Left renal cortex interstitium (tissue), 4 donors: ENCODE measurements at regions not wholly inside any gene's neighbourhood (a gene's known extent, or its start where the extent isn't known, plus 50 kb on each side); places are given as distances from the start of the nearest gene placed in this dataset.
"Not testable (repeated sequence)": the region's sequence is repeated elsewhere in the genome, so short reads cannot be mapped to it uniquely, and the experiment has no call there.

ENCODE experiments used
- DNase-seq, 4 donors: peaks; one replicate each; pipeline ENCODE4 v3.0.0-alpha.2; 2013; ENCODE audit warnings: low read depth in 4 of 4, low spot score in 2 of 4, missing footprints in 1 of 4

GRCh38 chr4:114034189-114034588 lies 54.7 kb upstream of the ARSJ start:
- DNase-seq, result no peak

GRCh38 chr4:114036426-114036825 lies 57.0 kb upstream of the ARSJ start:
- no peak for DNase-seq

- DNase-seq, result no peak
These were observed 57.4 kb upstream of the ARSJ start for GRCh38 chr4:114036864-114037263.

- no peak for DNase-seq
These were observed 58.5 kb upstream of the ARSJ start for GRCh38 chr4:114037988-114038387.

- no peak for DNase-seq
These were observed 59.4 kb upstream of the ARSJ start for GRCh38 chr4:114038762-114039387.

- no peak for DNase-seq
These were observed 61.1 kb upstream of the ARSJ start for GRCh38 chr4:114040319-114041116.

GRCh38 chr4:114041117-114041475 lies 61.6 kb upstream of the ARSJ start:
- no peak for DNase-seq

- DNase-seq, result no peak
These were observed 63.7 kb upstream of the ARSJ start for GRCh38 chr4:114043116-114043515.

GRCh38 chr4:114044351-114044750 lies 64.9 kb upstream of the ARSJ start:
- DNase-seq, result not testable (repeated sequence)

GRCh38 chr4:114046331-114046730 lies 66.9 kb upstream of the ARSJ start:
- DNase-seq, result no peak

- DNase-seq, result not testable (repeated sequence)
These were observed 68.7 kb upstream of the ARSJ start for GRCh38 chr4:114048154-114048553.

- no peak for DNase-seq
These were observed 72.8 kb upstream of the ARSJ start for GRCh38 chr4:114052227-114052626.

GRCh38 chr4:114056599-114056998 lies 77.2 kb upstream of the ARSJ start:
- DNase-seq, result no peak

- no peak for DNase-seq
These were observed 78.3 kb upstream of the ARSJ start for GRCh38 chr4:114057746-114058145.

GRCh38 chr4:114062499-114062898 lies 83.1 kb upstream of the ARSJ start:
- DNase-seq, result no peak

GRCh38 chr4:114072781-114073180 lies 93.3 kb upstream of the ARSJ start:
- DNase-seq, result no peak

GRCh38 chr4:114076899-114077570 lies 97.6 kb upstream of the ARSJ start:
- no peak for DNase-seq

GRCh38 chr4:114077610-114078009 lies 98.2 kb upstream of the ARSJ start:
- no peak for DNase-seq

GRCh38 chr4:114078636-114079035 lies 99.2 kb upstream of the ARSJ start:
- no peak for DNase-seq

- no peak for DNase-seq
These were observed 102.3 kb upstream of the ARSJ start for GRCh38 chr4:114081783-114082182.

- DNase-seq, result no peak
These were observed 102.9 kb upstream of the ARSJ start for GRCh38 chr4:114082348-114082747.
